Hepatocyte (in vitro differentiated cells): ENCODE measurements at regions not wholly inside any gene's neighbourhood (a gene's known extent, or its start where the extent isn't known, plus 50 kb on each side); places are given as distances from the start of the nearest gene placed in this dataset.

Source experiments
- DNase-seq: peaks from one replicate; pipeline ENCODE4 v3.0.0-alpha.2; 2016; ENCODE audit warnings: low spot score
- H2AFZ ChIP-seq: fragments of 200-600 bp; sonication (generic); 2 replicates; pipeline ENCODE4 v1.6.0; 2016; ENCODE audit warnings: antibody characterized with exemption, mild to moderate bottlenecking
- H3K27ac ChIP-seq: fragments of 200-600 bp; sonication (generic); 2 replicates; pipeline ENCODE4 v1.5.1; 2016; ENCODE audit warnings: mild to moderate bottlenecking
- H3K27me3 ChIP-seq: fragments of 200-600 bp; sonication (generic); 2 replicates; pipeline ENCODE4 v1.6.1; 2016
- H3K36me3 ChIP-seq: fragments of 200-600 bp; sonication (generic); replicated peaks from 2 replicates; pipeline ENCODE4 v1.5.1; 2016; ENCODE audit warnings: low read depth; ENCODE audit not compliant: insufficient read depth
- H3K4me1 ChIP-seq: fragments of 200-600 bp; sonication (generic); 2 replicates; pipeline ENCODE4 v1.5.1; 2016; ENCODE audit warnings: mild to moderate bottlenecking, moderate library complexity; ENCODE audit not compliant: insufficient read depth
- H3K4me2 ChIP-seq: fragments of 200-600 bp; sonication (generic); 2 replicates; pipeline ENCODE4 v1.6.0; 2016
- H3K4me3 ChIP-seq: fragments of 200-600 bp; sonication (generic); 2 replicates; pipeline ENCODE4 v1.5.1; 2016; ENCODE audit warnings: mild to moderate bottlenecking
- H3K79me2 ChIP-seq: fragments of 200-600 bp; sonication (generic); 2 replicates; pipeline ENCODE4 v1.6.0; 2017; ENCODE audit warnings: mild to moderate bottlenecking
- H3K9me2 ChIP-seq: fragments of 200-600 bp; sonication (generic); replicated peaks from 2 replicates; pipeline ENCODE4 v1.6.0; 2017; ENCODE audit warnings: mild to moderate bottlenecking; ENCODE audit not compliant: insufficient read depth
- H3K9me3 ChIP-seq: fragments of 200-600 bp; sonication (generic); 2 replicates; pipeline ENCODE4 v1.5.1; 2016; ENCODE audit warnings: low read depth, mild to moderate bottlenecking
- H4K20me1 ChIP-seq: fragments of 200-600 bp; sonication (generic); 2 replicates; pipeline ENCODE4 v1.6.0; 2016; ENCODE audit warnings: mild to moderate bottlenecking; ENCODE audit not compliant: insufficient read depth, poor library complexity, severe bottlenecking
- CTCF ChIP-seq: fragments of 200-600 bp; sonication (generic); IDR thresholded peaks from 2 replicates; pipeline ENCODE4 v1.5.1; 2016; ENCODE audit warnings: antibody characterized with exemption, mild to moderate bottlenecking; ENCODE audit not compliant: poor library complexity
- EZH2 ChIP-seq: fragments of 200-600 bp; sonication (generic); IDR thresholded peaks from 2 replicates; pipeline ENCODE4 v1.6.1; 2016; ENCODE audit warnings: antibody characterized with exemption, mild to moderate bottlenecking, borderline replicate concordance
- EZH2phosphoT487 ChIP-seq: fragments of 200-600 bp; sonication (generic); IDR thresholded peaks from one replicate; pipeline ENCODE4 v1.6.1; 2018; ENCODE audit warnings: antibody characterized with exemption, mild to moderate bottlenecking, low read depth, moderate library complexity; ENCODE audit not compliant: unreplicated experiment, severe bottlenecking
- WGBS: methylation state at CpG from one replicate; pipeline ENCODE4 v1.1.6; 2016; ENCODE audit warnings: low lambda C conversion rate; ENCODE audit errors: missing lambda C conversion rate; 5-methylcytosine and 5-hydroxymethylcytosine counted together

DNA sequence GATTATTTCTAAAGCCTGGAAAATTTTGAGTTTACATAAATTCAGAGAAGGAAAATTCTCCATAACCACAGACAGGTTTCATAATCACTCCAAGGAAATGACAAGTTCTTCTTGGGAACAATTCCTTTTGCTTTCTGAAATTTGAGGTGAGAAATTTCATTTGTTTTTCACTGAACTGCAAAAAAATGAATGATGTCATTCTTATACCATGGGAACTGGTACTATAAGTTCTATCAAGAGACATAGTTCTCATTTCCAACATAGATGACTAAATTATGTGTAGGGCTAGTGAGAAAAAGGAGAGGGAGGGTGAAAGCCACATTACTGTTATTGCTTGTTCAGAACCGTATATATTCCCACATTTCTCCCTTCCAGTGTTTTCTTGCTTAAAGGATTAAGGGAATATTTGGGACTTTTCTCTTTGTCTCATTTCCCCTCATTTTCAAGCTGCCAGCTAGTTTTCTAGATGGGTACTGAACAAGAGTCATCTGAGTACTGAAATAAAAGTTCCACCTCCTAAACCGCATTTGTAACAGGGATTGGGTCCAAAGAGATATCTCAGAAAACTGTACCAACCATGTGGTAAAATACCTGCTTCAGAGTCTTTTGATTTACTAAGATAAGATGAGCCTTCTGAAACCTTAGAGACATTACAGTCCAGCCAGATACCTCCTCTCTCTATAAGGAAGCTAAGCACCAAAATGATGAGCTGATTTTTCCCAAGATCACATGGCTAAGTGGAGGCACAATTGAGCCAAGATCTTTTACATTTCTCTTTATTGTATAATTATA lies 144.3 kb upstream of the PRDM1 start:
- Histone ChIP-seq H2AFZ (no peak overlapping the region), H3K4me3 (no peak overlapping the region), H3K27me3 (peaks cover 5% of the 10 kb centered on the region), H3K79me2 (no peaks in the 10 kb centered on the region), H3K4me1 (no peaks in the 10 kb centered on the region), H3K4me2 (no peak overlapping the region), H3K36me3 (no peaks in the 10 kb centered on the region), H4K20me1 (no peaks in the 10 kb centered on the region), H3K9me3 (no peaks in the 10 kb centered on the region), H3K27ac (no peak overlapping the region), H3K9me2 (no peaks in the 10 kb centered on the region)
- no peak for DNase-seq
- TF ChIP-seq EZH2 (no peak), EZH2phosphoT487 (no peak), CTCF (no peak)
- WGBS: 98% methylated on average over 2 of the region's 2 CpGs

GRCh38 chr6:105940990-105941389 lies 145.1 kb upstream of the PRDM1 start:
- no peak overlapping the region for H3K4me3 ChIP-seq
- H3K27me3 ChIP-seq: peaks cover 5% of the 10 kb centered on the region
- no peaks in the 10 kb centered on the region for H3K4me1 ChIP-seq
- 50% methylated on average over 2 of the region's 2 CpGs for WGBS
- no peaks in the 10 kb centered on the region for H4K20me1 ChIP-seq
- no peak overlapping the region for H3K27ac ChIP-seq
- no peaks in the 10 kb centered on the region for H3K9me3 ChIP-seq
- no peaks in the 10 kb centered on the region for H3K79me2 ChIP-seq
- no peaks in the 10 kb centered on the region for H3K9me2 ChIP-seq
- no peaks in the 10 kb centered on the region for H3K36me3 ChIP-seq
- TF ChIP-seq EZH2phosphoT487 (no peak), EZH2 (no peak), CTCF (no peak)
- no peak overlapping the region for H2AFZ ChIP-seq
- no peak for DNase-seq
- H3K4me2 ChIP-seq: no peak overlapping the region

DNA sequence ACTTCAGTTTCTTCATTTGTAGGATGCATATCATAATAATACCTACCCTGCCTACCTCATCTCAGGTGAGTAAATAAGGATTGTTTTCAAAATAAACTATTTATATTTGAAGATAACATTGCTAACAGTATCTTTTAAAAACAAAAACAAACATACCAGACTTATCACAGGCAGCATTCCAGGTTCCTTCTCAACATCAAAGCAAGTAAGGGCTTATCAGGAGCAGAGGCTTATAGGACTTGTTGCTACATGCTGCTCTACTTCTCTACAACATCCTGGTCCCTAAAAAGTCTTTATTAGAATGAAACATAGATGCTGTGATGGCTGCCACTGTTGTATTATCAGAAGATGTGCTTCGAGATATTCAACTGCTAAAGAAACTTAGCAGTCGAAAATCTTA lies 149.2 kb upstream of the PRDM1 start:
- Histone ChIP-seq H3K27me3 (no peaks in the 10 kb centered on the region), H3K36me3 (no peaks in the 10 kb centered on the region), H3K4me3 (no peak overlapping the region), H3K4me2 (no peak overlapping the region), H2AFZ (no peak overlapping the region), H3K9me2 (no peaks in the 10 kb centered on the region), H3K79me2 (no peaks in the 10 kb centered on the region), H4K20me1 (no peaks in the 10 kb centered on the region), H3K27ac (no peak overlapping the region), H3K9me3 (no peaks in the 10 kb centered on the region), H3K4me1 (no peaks in the 10 kb centered on the region)
- TF ChIP-seq EZH2 (no peak), CTCF (no peak), EZH2phosphoT487 (no peak)
- DNase-seq: no peak
- 85% methylated on average over 2 of the region's 2 CpGs for WGBS
